CD4-positive, alpha-beta T cell treated with Interleukin-21 for 1 hour (primary cell): ENCODE measurements at regions not wholly inside any gene's neighbourhood (a gene's known extent, or its start where the extent isn't known, plus 50 kb on each side); places are given as distances from the start of the nearest gene placed in this dataset.
"Not testable (repeated sequence)": the region's sequence is repeated elsewhere in the genome, so short reads cannot be mapped to it uniquely, and the experiment has no call there.

Experiments
- DNase-seq: peaks from one replicate; pipeline ENCODE4 v3.0.0-alpha.2; 2020

DNA sequence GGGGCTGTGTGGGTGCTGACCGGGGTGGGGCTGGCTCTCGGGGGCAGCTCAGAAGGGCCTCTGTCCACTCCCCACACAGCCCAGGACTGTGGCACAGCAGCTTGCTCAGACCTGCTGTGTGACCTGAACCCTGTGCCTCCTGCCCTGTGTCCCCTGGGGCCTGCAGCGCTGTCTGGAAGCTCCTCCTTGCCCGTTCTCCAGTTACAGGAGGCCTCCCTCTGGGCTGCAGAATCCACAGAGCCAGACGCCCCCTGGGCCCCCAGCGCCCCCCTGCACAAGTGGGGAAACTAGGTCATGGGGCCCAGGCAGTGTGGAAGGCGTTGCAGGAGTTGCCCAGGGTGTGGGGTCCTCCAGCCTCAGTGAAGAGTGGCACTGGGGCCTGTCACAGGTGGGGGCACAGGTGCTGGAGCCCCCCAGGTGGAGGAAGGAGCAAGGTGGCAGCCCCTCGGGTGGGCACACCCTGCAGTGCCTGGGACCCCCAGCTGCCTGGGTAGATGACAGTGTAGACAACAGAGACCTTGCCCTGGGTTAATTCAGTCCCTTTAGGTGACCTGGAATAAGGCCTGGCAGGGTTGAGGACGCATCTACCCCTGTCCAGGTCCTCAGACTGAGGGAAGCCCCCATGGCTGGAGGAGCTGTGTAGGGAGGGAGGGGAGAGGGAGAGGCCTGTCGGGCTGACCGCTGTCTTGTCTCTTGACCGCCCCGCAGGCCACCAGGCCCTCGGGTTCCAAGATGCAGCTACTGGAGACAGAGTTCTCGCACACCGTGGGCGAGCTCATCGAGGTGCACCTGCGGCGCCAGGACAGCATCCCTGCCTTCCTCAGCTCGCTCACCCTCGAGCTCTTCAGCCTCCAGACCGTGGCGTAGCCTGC is 120.2 kb downstream of the IGLL1 start:
- DNase-seq, result not testable (repeated sequence)

DNA sequence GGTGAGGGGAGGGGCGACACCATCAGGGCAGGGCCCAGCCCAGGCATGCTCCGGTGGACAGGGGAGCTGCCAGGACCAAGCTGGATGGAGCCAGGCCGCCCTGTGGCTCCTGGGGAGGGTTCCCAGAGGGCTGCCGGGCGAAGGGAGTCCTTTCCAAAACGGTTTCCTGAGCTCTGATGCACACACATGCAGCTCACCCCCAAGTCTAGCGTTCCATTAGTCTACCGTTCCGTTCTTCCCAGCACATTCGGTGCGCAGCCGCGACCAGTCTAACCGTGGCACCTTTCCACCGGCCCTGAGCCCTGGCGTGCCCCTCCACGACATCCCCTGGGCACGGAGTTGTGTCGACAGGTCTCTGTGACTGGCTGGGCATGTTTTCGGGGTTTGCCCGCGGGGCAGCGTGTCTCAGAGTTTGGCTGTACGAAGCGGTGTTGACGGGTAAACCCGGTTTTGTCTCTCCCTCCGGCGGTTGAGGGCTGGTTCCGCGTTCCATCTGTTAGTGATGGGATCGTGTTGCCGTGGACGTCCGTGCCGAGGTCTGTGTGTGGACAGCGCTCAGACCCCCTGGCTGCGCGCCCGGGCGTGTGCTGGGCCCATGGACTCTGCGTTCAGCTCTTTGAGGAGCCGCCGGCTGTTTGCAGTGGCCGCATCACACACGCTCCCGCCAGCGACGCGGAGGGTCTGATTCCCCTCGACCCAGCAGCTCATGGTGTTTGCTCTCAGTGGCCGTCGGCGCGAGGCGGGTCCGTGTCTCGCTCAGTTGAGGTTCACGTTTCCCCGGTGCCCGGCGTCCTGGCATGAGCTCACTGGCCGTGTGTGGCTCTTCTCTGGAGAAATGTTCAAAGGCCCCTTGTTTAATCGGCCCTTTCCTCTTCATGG is 121.2 kb downstream of the IGLL1 start:
- no peak for DNase-seq

DNA sequence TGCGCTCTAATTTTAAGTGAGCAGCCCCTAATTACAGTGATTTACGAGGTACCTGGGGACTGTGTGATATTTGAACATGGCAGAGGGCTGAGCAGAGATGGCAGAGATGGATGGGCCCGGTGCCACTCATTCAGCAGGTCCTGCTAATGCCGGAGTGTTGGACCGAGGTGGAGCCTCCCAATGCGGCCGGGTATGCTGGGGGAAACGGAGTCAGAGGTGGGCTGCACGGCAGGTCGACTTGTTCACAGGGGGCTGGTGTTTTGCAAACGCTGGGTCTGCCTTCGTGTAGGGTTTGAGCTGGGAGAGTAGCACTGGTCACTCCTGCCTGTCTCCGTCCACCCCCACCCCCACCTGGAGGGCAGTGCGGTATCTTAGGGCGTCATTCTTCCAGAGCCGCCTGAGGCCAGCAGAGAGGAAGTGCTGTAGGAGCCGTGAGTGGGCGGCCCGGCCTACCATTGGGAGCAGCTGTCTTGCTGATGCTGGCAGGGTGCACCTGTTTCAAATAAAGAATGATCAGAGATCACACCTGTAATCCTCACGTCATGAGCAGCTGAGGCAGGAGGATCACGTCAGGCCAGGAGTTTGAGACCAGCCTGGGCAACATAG is 122.6 kb downstream of the IGLL1 start:
- DNase-seq, result no peak

DNA sequence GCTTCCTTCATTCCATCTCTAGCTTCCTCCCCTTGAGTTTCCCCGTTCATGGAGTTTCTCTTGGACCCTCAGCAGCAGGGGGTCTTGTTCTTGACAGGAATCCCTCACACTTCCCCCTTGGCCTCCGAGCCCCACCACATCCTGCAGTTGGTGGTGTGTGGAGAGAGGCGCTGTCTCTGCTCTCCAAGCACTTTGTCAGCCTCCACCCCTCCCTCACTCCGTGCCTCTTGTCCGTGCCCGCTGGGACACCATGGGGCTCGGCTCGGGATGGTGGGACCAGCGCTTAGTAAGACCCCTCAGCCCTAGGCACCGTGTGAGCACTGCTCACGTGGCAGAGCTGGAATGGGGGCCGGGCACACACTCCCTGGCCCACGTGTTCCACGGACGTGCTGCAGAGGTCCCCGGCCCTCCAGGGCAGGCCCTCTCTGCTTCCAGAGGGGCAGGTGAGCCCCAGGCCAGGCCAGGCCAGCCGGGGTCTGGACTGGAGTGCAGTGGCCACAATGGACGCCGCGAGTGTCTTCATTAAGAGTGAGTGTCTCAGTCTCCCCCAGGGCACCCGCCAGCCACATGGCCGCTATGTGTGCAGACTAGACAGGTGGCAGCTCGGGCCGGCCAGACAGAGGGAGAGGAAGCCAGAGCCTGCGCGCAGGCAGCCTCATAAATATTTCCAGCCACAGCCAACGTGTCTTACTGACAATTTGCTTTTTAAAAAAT is 123.3 kb downstream of the IGLL1 start:
- DNase-seq, result not testable (repeated sequence)

DNA sequence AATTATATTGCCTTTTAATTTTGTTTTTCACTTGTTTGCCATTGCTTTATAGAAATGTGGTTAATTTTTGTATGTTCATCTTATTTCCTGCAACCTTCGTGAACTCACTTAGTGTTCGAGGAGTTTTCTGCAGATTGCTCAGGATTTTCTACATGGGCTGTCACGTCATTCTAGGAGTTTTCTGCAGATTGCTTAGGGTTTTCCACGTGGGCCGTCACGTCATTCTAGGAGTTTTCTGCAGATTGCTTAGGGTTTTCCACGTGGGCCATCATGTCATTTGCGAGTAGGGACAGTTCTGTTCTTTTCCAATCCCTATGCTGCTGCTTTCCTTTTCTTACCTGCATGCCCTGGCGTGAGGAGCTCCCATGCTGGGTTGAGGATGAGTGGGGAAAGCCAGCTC is 125.7 kb downstream of the IGLL1 start:
- DNase-seq, result not testable (repeated sequence)

DNA sequence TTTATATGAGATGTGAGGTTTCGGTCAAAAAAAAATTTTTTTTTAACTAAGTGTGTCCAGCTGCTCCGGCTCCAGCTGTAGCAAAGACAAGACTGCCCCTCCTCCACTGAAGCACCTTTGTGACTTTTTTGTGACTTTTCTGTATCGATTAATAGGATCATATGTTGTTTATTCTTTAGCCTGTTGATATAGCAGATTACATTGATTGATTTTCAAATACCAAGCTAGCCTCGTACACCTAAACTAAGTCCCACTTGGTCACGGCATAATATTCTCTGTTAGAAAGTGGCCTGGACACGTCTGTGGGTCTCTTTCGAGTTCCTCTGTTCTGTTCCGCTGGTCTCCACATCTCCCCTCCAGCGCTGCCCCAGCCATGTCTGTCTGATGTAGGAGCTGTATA is 126.8 kb downstream of the IGLL1 start:
- no peak for DNase-seq

DNA sequence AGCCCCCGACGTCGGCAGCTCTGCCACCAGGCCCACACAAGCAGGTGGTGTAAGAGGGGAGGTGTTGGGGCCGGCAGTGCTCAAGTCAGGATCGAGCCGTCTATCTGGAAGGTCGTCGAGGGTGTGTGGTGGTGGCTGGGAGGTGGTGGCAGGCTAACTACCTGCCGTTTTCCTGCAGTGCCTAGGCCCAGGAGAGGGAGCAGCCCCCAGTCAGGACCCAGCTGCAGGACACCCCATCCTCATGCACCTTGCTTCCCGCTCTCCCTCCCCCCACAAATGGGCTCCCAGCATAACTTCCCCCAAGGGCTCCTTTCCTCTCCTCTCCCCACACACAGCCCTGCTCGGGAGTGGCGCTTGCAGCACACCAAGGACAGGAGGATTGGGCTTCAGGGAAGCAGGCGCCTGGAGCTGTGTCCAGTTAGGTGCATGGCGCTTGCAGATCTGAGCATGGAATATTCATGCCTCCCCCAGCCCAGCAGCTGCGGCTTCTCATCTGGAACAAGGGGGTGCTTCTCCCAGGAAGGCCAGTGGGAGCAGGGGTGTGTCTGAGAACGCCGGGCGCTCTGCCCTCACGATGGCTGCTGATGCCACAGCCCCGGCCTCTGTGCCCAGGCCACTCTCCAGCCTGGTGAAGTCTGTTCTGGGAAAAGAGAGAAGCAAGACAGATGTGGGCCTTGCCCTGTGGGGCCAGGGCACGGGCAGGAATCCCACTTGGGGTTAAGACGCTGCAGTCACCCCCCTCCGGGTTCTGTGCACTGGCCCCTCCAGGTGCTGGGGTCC is 127.7 kb downstream of the IGLL1 start:
- no peak for DNase-seq

DNA sequence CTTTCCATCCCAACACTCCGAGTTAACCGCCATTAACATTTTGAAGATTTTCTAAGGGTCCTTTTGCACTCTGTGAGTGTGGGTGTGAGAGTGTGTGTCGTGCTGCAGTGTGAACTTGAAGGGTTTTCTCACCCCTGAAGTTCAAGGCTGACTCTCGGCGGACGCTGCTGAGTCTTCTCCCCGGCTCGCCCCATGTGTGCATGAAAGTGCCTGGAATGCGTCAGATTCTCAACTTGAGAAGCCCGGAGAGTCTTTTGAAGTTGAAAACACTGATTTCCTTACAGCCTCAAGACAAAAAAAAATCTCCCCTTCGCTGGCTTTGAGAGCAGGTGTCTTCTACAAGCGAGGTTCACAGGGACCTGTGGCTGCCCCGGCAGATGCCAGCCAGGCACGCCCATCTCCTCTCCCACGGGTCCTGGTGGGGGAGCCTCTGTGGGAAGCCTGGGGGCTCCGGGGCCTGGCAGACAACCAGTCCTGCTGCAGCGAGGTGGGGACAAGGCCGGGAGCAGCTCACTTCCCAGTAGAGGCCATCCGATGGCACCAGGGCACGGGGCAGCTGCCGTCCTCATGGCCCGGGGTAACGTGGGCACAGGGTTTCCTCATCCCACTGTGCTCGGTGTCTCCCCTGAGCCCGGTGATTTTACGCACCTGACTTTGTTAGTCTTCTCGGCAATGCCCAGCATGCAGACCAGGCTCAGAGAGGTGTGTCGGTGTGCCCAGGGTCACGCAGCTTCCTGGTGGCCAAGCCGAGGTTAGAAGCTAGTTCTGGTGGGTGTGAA is 128.4 kb downstream of the IGLL1 start:
- DNase-seq, result not testable (repeated sequence)

DNA sequence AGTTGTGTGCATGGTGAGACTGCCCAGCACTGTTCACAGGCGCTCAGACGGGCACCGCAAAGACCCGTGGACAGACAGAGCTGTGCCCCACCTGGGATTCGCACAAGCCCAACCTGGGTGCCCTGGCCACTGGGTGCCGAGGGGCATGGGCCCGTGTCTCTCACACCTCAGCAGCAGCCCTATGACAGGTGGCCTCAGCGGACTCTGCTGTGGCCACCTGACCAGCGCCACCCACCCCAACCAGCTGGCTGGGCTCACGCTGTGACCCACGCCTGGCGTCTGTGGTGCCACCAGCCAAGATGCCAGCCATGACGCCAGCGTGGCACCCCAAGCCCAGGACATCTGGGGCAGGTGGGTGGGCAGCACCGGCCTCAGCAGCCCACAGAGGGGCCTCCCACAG is 129.3 kb downstream of the IGLL1 start:
- DNase-seq, result not testable (repeated sequence)

DNA sequence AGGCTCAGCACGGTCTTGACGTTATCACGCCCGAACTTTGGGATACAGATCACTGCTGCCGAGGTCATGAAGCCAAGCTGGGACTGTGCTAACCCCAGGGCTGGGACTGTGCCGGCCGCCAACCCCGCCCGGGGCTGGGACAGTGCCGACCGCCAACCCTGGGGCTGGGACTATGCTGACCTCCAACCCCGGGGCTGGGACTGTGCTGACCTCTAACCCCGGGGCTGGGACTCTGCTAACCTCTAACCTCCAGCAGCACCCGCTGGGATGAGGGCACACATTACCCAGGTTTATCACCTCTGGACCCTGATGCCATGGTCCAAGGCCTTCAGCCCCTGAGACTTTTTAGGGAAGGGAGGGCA is 129.7 kb downstream of the IGLL1 start:
- DNase-seq, result no peak

DNA sequence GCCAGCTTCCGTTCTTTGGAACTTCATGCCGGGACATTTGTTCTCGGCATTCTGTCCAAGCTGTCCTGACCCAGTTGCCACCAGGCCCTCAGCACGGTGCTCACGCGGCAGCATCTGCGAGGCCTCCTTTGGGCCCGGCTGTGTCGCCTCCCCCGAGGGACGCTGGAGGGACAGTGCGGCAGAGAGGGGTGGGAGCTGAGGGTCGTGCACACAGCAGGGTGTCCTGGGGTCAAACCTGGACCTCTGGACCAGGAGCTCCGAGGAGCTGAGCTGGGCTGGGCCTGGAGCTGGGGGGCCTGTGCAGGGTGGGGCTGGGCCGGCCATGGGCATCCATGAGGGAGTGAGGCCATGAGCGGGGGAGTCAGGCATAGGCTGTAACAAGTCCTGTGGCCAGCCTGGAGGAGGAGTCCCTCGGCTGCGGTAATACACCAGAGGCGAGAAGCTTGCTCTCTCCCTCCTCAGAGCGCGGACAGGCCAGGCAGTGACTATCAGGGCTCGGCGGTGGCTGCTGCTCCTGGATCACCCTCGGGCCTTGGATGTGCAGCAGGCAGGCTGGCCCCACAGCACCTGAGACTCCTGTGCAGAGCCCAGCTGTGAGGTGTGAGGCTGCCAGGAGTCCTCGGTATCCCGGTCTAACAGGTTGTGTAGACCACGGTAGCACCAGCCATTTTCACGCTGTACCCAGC is 130.2 kb downstream of the IGLL1 start:
- DNase-seq, result not testable (repeated sequence)

DNA sequence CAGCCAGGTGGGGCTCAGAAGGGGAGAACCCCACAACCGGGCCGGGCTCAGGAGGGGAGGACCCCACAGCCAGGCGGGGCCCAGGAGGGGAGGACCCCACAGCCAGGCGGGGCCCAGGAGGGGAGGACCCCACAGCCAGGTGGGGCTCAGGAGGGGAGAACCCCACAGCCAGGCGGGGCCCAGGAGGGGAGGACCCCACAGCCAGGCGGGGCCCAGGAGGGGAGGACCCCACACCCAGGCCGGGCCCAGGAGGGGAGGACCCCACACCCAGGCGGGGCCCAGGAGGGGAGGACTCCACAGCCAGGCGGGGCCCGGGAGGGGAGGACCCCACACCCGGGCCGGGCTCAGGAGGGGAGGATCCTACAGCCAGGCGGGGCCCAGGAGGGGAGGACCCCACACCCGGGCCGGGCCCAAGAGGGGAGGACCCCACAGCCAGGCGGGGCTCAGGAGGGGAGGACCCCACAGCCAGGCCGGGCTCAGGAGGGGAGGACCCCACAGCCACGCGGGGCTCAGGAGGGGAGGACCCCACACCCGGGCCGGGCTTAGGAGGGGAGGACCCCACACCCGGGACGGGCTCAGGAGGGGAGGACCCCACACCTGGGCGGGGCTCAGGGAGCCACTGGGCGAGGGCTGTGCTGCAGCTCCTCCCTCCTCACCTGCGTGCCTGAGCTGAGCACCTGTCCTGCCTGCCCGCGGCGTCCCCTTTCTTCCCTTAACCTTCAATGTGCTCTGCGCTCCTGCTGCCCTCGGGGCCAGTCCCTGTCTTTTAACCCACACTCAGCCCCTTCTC is 131.4 kb downstream of the IGLL1 start:
- not testable (repeated sequence) for DNase-seq

DNA sequence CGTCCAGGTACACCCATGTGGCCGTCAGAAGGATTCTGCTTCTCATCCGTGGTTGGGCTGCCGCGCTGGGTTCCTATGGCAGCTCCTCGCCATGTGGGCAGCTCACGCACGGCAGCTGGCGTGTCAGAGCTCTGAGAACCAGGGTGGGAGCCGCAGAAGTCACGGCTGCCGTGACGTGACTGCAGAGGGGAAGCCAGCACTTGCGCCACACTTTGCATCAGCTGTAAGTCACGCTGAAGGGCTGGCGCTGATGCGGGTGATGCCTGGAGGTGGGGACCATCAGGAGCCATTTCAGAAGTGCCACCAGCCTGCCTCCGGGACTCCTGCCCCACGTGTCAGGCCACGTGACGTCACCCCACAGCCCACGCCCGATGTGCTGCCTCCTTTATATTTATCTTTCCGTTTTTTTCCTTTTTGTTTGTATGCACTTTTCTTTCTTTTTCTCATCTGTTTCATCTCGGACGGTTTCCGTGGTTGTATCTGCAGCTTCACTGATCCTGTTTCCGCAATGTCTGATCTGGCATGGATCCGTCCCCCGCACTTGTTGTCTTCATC is 133.2 kb downstream of the IGLL1 start:
- DNase-seq, result no peak

DNA sequence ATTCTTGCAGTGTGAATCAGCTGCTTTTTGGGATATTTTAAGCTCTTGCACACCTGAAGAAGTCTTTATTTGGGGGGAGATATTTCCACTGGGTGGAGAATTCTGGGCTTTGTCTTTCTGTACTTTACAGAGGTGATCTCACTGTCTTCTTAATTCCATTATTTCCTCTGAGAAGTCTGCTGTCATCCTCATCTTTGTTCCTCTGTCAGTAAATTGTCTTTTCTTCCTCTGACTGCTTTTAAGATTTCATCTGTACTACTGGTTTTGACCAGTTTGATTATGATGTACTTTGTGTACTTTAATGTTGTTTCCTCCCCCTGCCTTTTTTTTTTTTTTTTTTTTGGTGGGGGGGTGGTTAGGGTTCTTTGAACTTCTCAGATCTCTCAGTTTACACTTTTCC is 133.9 kb downstream of the IGLL1 start:
- DNase-seq, result not testable (repeated sequence)

DNA sequence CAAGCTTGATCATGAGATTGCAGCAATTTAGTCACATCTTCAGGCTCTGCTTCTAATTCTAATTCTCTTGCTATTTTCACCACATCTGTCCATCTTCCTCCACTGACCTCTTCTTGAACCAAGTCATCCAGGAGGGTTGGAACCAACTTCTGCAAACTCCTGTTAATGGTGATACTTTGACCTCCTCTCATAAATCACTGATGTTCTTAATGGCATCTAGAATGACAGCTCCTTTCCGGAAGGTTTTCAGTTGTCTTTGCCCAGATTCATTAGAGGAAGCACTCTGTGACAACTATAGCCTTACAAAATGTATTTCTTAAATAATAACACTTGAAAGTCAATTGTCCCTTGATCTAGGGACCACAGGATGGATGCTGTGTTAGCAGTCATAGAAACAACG is 136.2 kb downstream of the IGLL1 start:
- DNase-seq, result not testable (repeated sequence)

DNA sequence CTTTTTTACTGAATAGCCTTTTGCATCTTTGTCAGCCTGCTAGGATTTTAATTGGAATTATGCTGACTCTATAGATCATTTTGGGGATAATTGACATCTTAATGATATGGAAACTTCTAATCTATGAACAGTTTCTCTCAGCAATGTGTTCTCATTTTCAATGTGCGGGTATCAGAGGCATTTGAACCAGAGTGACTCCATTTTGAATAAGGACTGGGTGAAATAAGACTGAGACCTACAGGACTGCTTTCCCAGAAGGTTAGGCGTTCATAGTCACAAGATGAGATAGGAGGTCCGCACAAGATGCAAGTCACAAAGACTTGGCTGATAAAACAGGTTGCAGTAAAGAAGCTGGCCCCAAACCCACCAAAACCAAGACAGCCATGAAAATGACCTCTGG is 140.5 kb downstream of the IGLL1 start:
- DNase-seq, result not testable (repeated sequence)

DNA sequence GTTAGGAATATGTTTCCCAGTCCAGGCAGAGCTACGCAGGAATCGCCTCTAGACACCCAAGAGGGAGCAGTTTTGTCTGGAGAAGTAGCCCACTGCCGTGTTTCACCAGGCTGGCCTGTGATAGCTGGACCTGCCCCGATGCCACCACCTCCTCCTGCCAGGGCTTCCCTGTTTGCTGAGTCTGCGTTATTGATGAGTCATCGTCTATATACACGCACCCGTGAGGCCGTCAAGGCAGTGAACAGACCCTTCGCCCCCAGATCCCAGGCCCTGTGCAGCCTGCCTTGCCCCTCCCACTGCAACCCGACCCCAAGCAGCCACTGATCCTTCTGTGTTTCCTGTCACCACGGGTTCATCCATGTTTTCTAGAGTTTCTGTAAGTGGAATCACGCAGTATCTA is 141.9 kb downstream of the IGLL1 start:
- DNase-seq, result no peak

DNA sequence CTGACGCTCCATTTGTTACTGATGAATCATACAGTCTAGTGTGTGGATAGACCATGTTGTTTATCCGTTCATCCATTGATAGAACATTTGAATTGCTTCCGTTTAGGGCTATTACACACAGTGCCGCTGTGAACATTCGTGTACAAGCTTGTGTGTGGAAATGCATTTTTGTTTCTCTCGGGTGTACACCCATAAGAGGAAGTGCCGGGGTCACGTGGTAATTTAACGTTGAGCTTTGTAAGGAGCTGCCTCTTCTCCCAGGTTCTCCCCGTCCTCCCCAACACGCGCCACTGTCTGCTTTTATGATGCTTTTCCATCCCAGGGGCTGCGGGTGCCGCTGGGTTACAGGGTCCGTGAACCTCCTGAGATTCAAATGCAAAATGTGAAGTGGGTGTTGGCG is 142.3 kb downstream of the IGLL1 start:
- no peak for DNase-seq

DNA sequence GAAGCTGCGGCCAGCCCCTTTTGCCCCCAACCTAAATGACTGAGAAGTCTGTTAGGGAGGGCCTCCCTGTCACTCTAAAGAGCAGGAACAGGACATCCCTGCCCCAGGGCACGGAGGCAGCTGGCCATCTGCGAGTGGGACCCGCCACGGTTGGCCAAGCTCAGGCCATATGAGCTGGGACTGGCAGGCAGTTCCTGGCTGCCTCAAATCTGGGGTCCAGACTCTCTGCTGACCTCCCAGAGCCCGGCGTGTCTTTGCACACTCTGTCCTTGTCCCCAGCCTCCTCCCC is 143.0 kb downstream of the IGLL1 start:
- not testable (repeated sequence) for DNase-seq
